CD4-positive, CD25-positive, alpha-beta regulatory T cell (primary cell): ENCODE measurements at regions not wholly inside any gene's neighbourhood (a gene's known extent, or its start where the extent isn't known, plus 50 kb on each side); places are given as distances from the start of the nearest gene placed in this dataset.

Experiments used
- ATAC-seq, 2 donors: fragments of 150-1000 bp; cut with Tn5 transposase; one replicate each; pipeline ENCODE4 v1.10.0; 2021; ENCODE audit warnings: low read depth in 2 of 2, moderate number of reproducible peaks in 2 of 2, moderate library complexity in 1 of 2
- DNase-seq, 3 donors: peaks; one replicate each; pipeline versions ENCODE4 v3.0.0 to v3.0.0-alpha.2; 2012 to 2022; ENCODE audit warnings: mixed read lengths in 1 of 3
- H3K27ac ChIP-seq: one replicate; pipeline ENCODE4 v1.7.0; 2013; ENCODE audit warnings: mild to moderate bottlenecking, low read length; ENCODE audit not compliant: insufficient read depth, poor library complexity, severe bottlenecking
- H3K27me3 ChIP-seq: one replicate; pipeline ENCODE4 v1.7.0; 2013; ENCODE audit warnings: low read length; ENCODE audit not compliant: control insufficient read depth, insufficient read depth
- H3K36me3 ChIP-seq: one replicate; pipeline ENCODE4 v1.7.0; 2013; ENCODE audit warnings: mild to moderate bottlenecking, low read length, moderate library complexity; ENCODE audit not compliant: control insufficient read depth, insufficient read depth
- H3K4me1 ChIP-seq: 2 replicates; pipeline ENCODE4 v1.7.0; 2013; ENCODE audit warnings: mild to moderate bottlenecking, low read length; ENCODE audit not compliant: insufficient read depth, control insufficient read depth, poor library complexity, severe bottlenecking
- H3K4me3 ChIP-seq: one replicate; pipeline ENCODE4 v1.7.0; 2013; ENCODE audit warnings: low read depth, mild to moderate bottlenecking, low read length, moderate library complexity
- H3K9me3 ChIP-seq, 2 experiments: 1 replicate in 1 of 2; 2 replicates in 1 of 2; pipeline ENCODE4 v1.7.0; 2013; ENCODE audit warnings: low read length in 2 of 2, mild to moderate bottlenecking in 1 of 2, moderate library complexity in 1 of 2; ENCODE audit not compliant: control insufficient read depth in 2 of 2
- H3K27ac Mint-ChIP-seq, 3 donors: one replicate each; pipeline ENCODE4 v1.8.0; 2020 to 2022; ENCODE audit warnings: mild to moderate bottlenecking in 3 of 3, mixed read lengths in 3 of 3, moderate library complexity in 2 of 3
- H3K27me3 Mint-ChIP-seq: one replicate; pipeline ENCODE4 v1.8.0; 2022; ENCODE audit warnings: mild to moderate bottlenecking, mixed read lengths
- H3K36me3 Mint-ChIP-seq: one replicate; pipeline ENCODE4 v1.8.0; 2020; ENCODE audit warnings: mixed read lengths
- H3K4me1 Mint-ChIP-seq, 4 donors: one replicate each; pipeline ENCODE4 v1.8.0; 2020 to 2022; ENCODE audit warnings: mixed read lengths in 4 of 4, mild to moderate bottlenecking in 1 of 4
- H3K4me3 Mint-ChIP-seq, 4 donors: one replicate each; pipeline ENCODE4 v1.8.0; 2020 to 2022; ENCODE audit warnings: mild to moderate bottlenecking in 4 of 4, mixed read lengths in 4 of 4, moderate library complexity in 3 of 4
- H3K9me3 Mint-ChIP-seq, 7 donors: one replicate each; pipeline ENCODE4 v1.8.0; 2020 to 2022; ENCODE audit warnings: mixed read lengths in 7 of 7, mild to moderate bottlenecking in 3 of 7, moderate library complexity in 2 of 7

GRCh38 chr14:85987907-85988306, 458.0 kb downstream of the FLRT2 start:
- peaks cover 26% of the 10 kb centered on the region for H3K36me3 Mint-ChIP-seq
- peaks cover 0 to 4% (median 2%) of the 10 kb centered on the region in 4 donors for H3K4me1 Mint-ChIP-seq
- Histone ChIP-seq H3K4me1 (no peaks in the 10 kb centered on the region), H3K4me3 (no peak overlapping the region), H3K9me3 (no peaks in the 10 kb centered on the region), H3K36me3 (no peaks in the 10 kb centered on the region), H3K27ac (no peak overlapping the region), H3K27me3 (no peaks in the 10 kb centered on the region)
- H3K4me3 Mint-ChIP-seq = no peak overlapping the region
- H3K27me3 Mint-ChIP-seq = no peaks in the 10 kb centered on the region
- H3K9me3 Mint-ChIP-seq = peaks cover 0 to 3% (median 0%) of the 10 kb centered on the region in 7 donors
- no peak for ATAC-seq
- no peak for DNase-seq
- H3K27ac Mint-ChIP-seq = no peak overlapping the region

- DNase-seq = no peak
- peaks cover 0 to 4% (median 2%) of the 10 kb centered on the region in 4 donors for H3K4me1 Mint-ChIP-seq
- ATAC-seq = no peak
- H3K36me3 Mint-ChIP-seq = peaks cover 28% of the 10 kb centered on the region
- H3K27ac Mint-ChIP-seq = no peak overlapping the region
- peaks cover 0 to 3% (median 0%) of the 10 kb centered on the region in 7 donors for H3K9me3 Mint-ChIP-seq
- H3K27me3 ChIP-seq = no peaks in the 10 kb centered on the region
- H3K9me3 ChIP-seq = no peaks in the 10 kb centered on the region
- no peak overlapping the region for H3K4me3 Mint-ChIP-seq
- H3K27me3 Mint-ChIP-seq = no peaks in the 10 kb centered on the region
- peaks cover 5% of the 10 kb centered on the region for H3K36me3 ChIP-seq
- H3K4me1 ChIP-seq = no peaks in the 10 kb centered on the region
- no peak overlapping the region for H3K27ac ChIP-seq
- no peak overlapping the region for H3K4me3 ChIP-seq
Measured at GRCh38 chr14:85987292-85987691, 457.3 kb downstream of the FLRT2 start.

GRCh38 chr14:85978582-85979250, 448.8 kb downstream of the FLRT2 start:
- no peak overlapping the region for H3K27ac ChIP-seq
- H3K27me3 ChIP-seq = no peaks in the 10 kb centered on the region
- Mint-ChIP-seq H3K27me3 (no peaks in the 10 kb centered on the region), H3K4me3 (no peak overlapping the region), H3K36me3 (peaks cover 25% of the 10 kb centered on the region), H3K9me3 (peaks cover 0 to 13% (median 3%) of the 10 kb centered on the region in 7 donors), H3K4me1 (peaks cover 0 to 9% (median 2%) of the 10 kb centered on the region in 4 donors), H3K27ac (peak overlapping the region in 1 of 3 donors; percentile 34)
- no peak for ATAC-seq
- H3K9me3 ChIP-seq = peaks cover 0 to 8% of the 10 kb centered on the region in 2 experiments
- H3K36me3 ChIP-seq = peaks cover 5% of the 10 kb centered on the region
- no peak overlapping the region for H3K4me3 ChIP-seq
- H3K4me1 ChIP-seq = no peaks in the 10 kb centered on the region
- DNase-seq = no peak

DNA sequence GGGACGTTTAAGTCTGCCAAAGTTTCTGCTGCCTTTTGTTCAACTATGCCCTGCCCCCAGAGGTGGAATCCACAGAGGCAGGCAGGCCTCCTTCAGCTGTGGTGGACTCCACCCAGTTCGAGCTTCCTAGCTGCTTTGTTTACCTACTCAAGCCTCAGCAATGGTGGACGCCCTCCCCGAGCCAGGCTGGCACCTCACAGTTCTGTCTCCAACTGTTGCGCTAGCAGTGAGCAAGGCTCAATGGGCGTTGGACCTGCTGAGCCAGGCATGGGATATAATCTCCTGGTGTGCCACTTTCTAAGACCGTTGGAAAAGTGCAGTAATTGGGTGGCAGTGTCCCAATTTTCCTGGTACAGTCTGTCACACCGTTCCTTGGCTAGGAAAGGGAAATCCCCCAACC, 444.7 kb downstream of the FLRT2 start:
- no peak overlapping the region for H3K27ac ChIP-seq
- H3K36me3 ChIP-seq = no peaks in the 10 kb centered on the region
- Mint-ChIP-seq H3K9me3 (peaks cover 0 to 43% (median 3%) of the 10 kb centered on the region in 7 donors), H3K36me3 (peaks cover 27% of the 10 kb centered on the region), H3K27me3 (no peaks in the 10 kb centered on the region), H3K4me1 (peaks cover 0 to 15% (median 12%) of the 10 kb centered on the region in 4 donors), H3K27ac (no peak overlapping the region), H3K4me3 (no peak overlapping the region)
- DNase-seq (no peak), ATAC-seq (no peak)
- H3K9me3 ChIP-seq = peaks cover 1 to 8% of the 10 kb centered on the region in 2 experiments
- H3K4me3 ChIP-seq = no peak overlapping the region
- no peaks in the 10 kb centered on the region for H3K4me1 ChIP-seq
- no peaks in the 10 kb centered on the region for H3K27me3 ChIP-seq

- Histone ChIP-seq H3K27ac (no peak overlapping the region), H3K9me3 (no peaks in the 10 kb centered on the region), H3K36me3 (no peaks in the 10 kb centered on the region), H3K4me3 (no peak overlapping the region), H3K4me1 (no peaks in the 10 kb centered on the region), H3K27me3 (no peaks in the 10 kb centered on the region)
- Mint-ChIP-seq H3K4me1 (peaks cover 4 to 16% (median 7%) of the 10 kb centered on the region in 4 donors), H3K27me3 (no peaks in the 10 kb centered on the region), H3K27ac (no peak overlapping the region), H3K4me3 (no peak overlapping the region), H3K36me3 (no peaks in the 10 kb centered on the region), H3K9me3 (peaks cover 0 to 2% (median 0%) of the 10 kb centered on the region in 7 donors)
- DNase-seq = no peak
- ATAC-seq = no peak
Measured at GRCh38 chr14:85963486-85963885, 433.5 kb downstream of the FLRT2 start.

GRCh38 chr14:85960756-85961155, 430.8 kb downstream of the FLRT2 start:
- Histone ChIP-seq H3K4me1 (no peaks in the 10 kb centered on the region), H3K27ac (no peak overlapping the region), H3K9me3 (no peaks in the 10 kb centered on the region), H3K4me3 (no peak overlapping the region), H3K36me3 (no peaks in the 10 kb centered on the region), H3K27me3 (no peaks in the 10 kb centered on the region)
- H3K4me3 Mint-ChIP-seq = no peak overlapping the region
- H3K4me1 Mint-ChIP-seq = peaks cover 4 to 19% (median 7%) of the 10 kb centered on the region in 4 donors
- H3K36me3 Mint-ChIP-seq = peaks cover 4% of the 10 kb centered on the region
- ATAC-seq = no peak
- H3K9me3 Mint-ChIP-seq = peaks cover 0 to 1% (median 0%) of the 10 kb centered on the region in 7 donors
- H3K27ac Mint-ChIP-seq = no peak overlapping the region
- DNase-seq = no peak
- H3K27me3 Mint-ChIP-seq = no peaks in the 10 kb centered on the region

DNA sequence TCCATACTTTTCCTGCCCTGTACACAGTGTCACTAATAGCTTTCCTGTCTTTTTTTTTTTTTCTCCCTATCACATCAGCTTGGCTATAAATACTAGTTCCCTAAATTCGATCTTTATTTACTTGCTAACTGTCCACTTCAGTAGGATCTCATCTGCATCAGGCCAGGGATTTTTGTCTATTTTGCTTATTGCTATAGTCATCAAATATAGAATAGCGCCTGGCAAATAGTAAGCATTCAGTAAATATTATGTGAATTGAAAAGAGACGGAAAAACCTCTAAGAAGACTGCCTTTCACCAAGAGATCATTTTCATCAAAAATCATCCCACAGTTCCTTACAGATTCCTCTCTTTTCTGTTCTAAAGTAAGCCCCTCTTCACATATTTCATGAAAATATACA, 429.1 kb downstream of the FLRT2 start:
- Mint-ChIP-seq H3K27me3 (no peaks in the 10 kb centered on the region), H3K4me3 (no peak overlapping the region), H3K4me1 (peaks cover 4 to 20% (median 8%) of the 10 kb centered on the region in 4 donors), H3K9me3 (peaks cover 0 to 2% (median 0%) of the 10 kb centered on the region in 7 donors), H3K27ac (no peak overlapping the region), H3K36me3 (peaks cover 7% of the 10 kb centered on the region)
- no peaks in the 10 kb centered on the region for H3K4me1 ChIP-seq
- H3K9me3 ChIP-seq = no peaks in the 10 kb centered on the region
- H3K27ac ChIP-seq = no peak overlapping the region
- no peak for DNase-seq
- ATAC-seq = no peak
- H3K4me3 ChIP-seq = no peak overlapping the region
- no peaks in the 10 kb centered on the region for H3K36me3 ChIP-seq
- no peaks in the 10 kb centered on the region for H3K27me3 ChIP-seq

GRCh38 chr14:85958069-85958468, 428.1 kb downstream of the FLRT2 start:
- peaks cover 8% of the 10 kb centered on the region for H3K36me3 Mint-ChIP-seq
- no peaks in the 10 kb centered on the region for H3K4me1 ChIP-seq
- no peaks in the 10 kb centered on the region for H3K36me3 ChIP-seq
- ATAC-seq = no peak
- no peaks in the 10 kb centered on the region for H3K9me3 ChIP-seq
- no peak overlapping the region for H3K27ac Mint-ChIP-seq
- peaks cover 9 to 26% (median 10%) of the 10 kb centered on the region in 4 donors for H3K4me1 Mint-ChIP-seq
- no peak overlapping the region for H3K4me3 ChIP-seq
- DNase-seq = no peak
- H3K27me3 ChIP-seq = no peaks in the 10 kb centered on the region
- peaks cover 0 to 2% (median 0%) of the 10 kb centered on the region in 7 donors for H3K9me3 Mint-ChIP-seq
- no peaks in the 10 kb centered on the region for H3K27me3 Mint-ChIP-seq
- no peak overlapping the region for H3K4me3 Mint-ChIP-seq
- H3K27ac ChIP-seq = no peak overlapping the region
